ENCODE measurements at regions not wholly inside any gene's neighbourhood (a gene's known extent, or its start where the extent isn't known, plus 50 kb on each side); places are given as distances from the start of the nearest gene placed in this dataset.

DNA sequence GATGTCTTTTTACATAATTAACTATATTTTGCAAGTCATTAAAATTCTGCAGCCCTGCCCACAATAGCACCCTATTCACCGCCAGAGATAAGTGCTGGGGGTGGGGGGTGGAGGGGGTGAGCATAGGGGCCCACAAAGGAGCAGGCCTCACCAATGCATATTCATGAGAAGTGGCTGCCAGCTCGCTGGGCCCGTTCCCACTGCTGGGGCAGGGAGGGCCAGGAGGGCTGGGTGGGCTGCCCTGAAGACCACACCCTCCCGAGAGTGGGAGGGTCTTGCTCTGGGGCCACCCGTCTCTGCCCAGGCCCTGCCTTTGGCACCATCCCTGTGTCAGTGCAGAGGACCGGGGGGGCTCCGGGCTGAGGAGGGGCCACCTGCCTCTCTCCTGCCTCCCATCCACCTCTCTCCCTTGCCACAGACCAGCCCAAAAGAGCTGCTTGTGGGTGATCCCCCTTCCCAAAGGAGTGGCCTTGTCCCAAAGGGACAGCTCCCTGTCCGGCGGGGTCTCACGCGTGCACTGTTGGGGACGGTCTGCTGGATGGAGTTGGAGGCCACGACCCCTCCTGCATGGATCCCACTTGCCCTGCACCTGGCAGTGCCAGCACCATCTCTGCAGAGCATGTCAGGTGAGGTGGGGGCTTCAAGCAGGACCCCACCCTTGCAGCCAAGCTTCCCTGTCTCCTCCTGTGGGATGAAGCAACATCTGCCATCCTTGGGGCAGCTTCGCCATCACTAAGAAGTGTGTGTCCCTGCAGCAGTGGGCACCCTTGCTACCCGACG lies 138.8 kb upstream of the GPC1 start:
- H3K4me3 ChIP-seq (ENCODE audit: low read length), result no peak overlapping the region
- no peak overlapping the region for H3K4me2 ChIP-seq (ENCODE audit: low read length)
- H3K36me3 ChIP-seq (ENCODE audit: control insufficient read depth, low read length), result no peaks in the 10 kb centered on the region
- TF ChIP-seq EZH2phosphoT487 (IDR thresholded peaks at IDR 0.05; ENCODE audit: borderline replicate concordance, low read length), result no peak
- TF ChIP-seq, protein P1, sequence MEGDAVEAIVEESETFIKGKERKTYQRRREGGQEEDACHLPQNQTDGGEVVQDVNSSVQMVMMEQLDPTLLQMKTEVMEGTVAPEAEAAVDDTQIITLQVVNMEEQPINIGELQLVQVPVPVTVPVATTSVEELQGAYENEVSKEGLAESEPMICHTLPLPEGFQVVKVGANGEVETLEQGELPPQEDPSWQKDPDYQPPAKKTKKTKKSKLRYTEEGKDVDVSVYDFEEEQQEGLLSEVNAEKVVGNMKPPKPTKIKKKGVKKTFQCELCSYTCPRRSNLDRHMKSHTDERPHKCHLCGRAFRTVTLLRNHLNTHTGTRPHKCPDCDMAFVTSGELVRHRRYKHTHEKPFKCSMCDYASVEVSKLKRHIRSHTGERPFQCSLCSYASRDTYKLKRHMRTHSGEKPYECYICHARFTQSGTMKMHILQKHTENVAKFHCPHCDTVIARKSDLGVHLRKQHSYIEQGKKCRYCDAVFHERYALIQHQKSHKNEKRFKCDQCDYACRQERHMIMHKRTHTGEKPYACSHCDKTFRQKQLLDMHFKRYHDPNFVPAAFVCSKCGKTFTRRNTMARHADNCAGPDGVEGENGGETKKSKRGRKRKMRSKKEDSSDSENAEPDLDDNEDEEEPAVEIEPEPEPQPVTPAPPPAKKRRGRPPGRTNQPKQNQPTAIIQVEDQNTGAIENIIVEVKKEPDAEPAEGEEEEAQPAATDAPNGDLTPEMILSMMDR (IDR thresholded peaks at IDR 0.05; ENCODE audit: low read depth, low read length, poor library complexity, severe bottlenecking), result no peak
- no peaks in the 10 kb centered on the region for H3F3A ChIP-seq (ENCODE audit: control insufficient read depth, insufficient read depth)
- H4K20me1 ChIP-seq (ENCODE audit: control insufficient read depth, insufficient read depth, low read depth, low read length), result no peaks in the 10 kb centered on the region
- H3K27ac ChIP-seq (ENCODE audit: low read depth, low read length), result no peak overlapping the region
- H3K27me3 ChIP-seq (ENCODE audit: control insufficient read depth, low read length), result no peaks in the 10 kb centered on the region
- H3K9me2 ChIP-seq (replicated peaks; ENCODE audit: control insufficient read depth, low read length), result no peaks in the 10 kb centered on the region
- no peaks in the 10 kb centered on the region for H3K4me1 ChIP-seq (ENCODE audit: control insufficient read depth, low read length)
- H3K9me3 ChIP-seq (ENCODE audit: control insufficient read depth, insufficient read depth, low read length), result no peaks in the 10 kb centered on the region
- H3K79me2 ChIP-seq (ENCODE audit: control insufficient read depth, low read length), result no peaks in the 10 kb centered on the region

- H3K27me3 ChIP-seq (ENCODE audit: control insufficient read depth, low read length), result no peaks in the 10 kb centered on the region
These were observed 138.0 kb upstream of the GPC1 start for GRCh38 chr2:240297256-240298116.

GRCh38 chr2:240298117-240298790 lies 137.2 kb upstream of the GPC1 start:
- H3K79me2 ChIP-seq (ENCODE audit: control insufficient read depth, low read length), result no peaks in the 10 kb centered on the region
- no peaks in the 10 kb centered on the region for H3K27me3 ChIP-seq (ENCODE audit: control insufficient read depth, low read length)
- no peaks in the 10 kb centered on the region for H4K20me1 ChIP-seq (ENCODE audit: control insufficient read depth, insufficient read depth, low read depth, low read length)
- TF ChIP-seq EZH2phosphoT487 (IDR thresholded peaks at IDR 0.05; ENCODE audit: borderline replicate concordance, low read length), result no peak
- TF ChIP-seq, protein P1 (IDR thresholded peaks at IDR 0.05; ENCODE audit: low read depth, low read length, poor library complexity, severe bottlenecking), result no peak
- H3K4me2 ChIP-seq (ENCODE audit: low read length), result no peak overlapping the region
- no peaks in the 10 kb centered on the region for H3K9me3 ChIP-seq (ENCODE audit: control insufficient read depth, insufficient read depth, low read length)
- H3K27ac ChIP-seq (ENCODE audit: low read depth, low read length), result no peak overlapping the region
- H3K4me3 ChIP-seq (ENCODE audit: low read length), result no peak overlapping the region
- H3K36me3 ChIP-seq (ENCODE audit: control insufficient read depth, low read length), result no peaks in the 10 kb centered on the region
- no peaks in the 10 kb centered on the region for H3K4me1 ChIP-seq (ENCODE audit: control insufficient read depth, low read length)
- H3F3A ChIP-seq (ENCODE audit: control insufficient read depth, insufficient read depth), result no peaks in the 10 kb centered on the region
- H3K9me2 ChIP-seq (replicated peaks; ENCODE audit: control insufficient read depth, low read length), result no peaks in the 10 kb centered on the region

More at GRCh38 chr2:240297256-240298116, 138.0 kb upstream of the GPC1 start:
- no peak for TF ChIP-seq EZH2phosphoT487 (IDR thresholded peaks at IDR 0.05; ENCODE audit: borderline replicate concordance, low read length)
- TF ChIP-seq, protein P1 (IDR thresholded peaks at IDR 0.05; ENCODE audit: low read depth, low read length, poor library complexity, severe bottlenecking), result no peak
- no peaks in the 10 kb centered on the region for H3K9me2 ChIP-seq (replicated peaks; ENCODE audit: control insufficient read depth, low read length)
- H4K20me1 ChIP-seq (ENCODE audit: control insufficient read depth, insufficient read depth, low read depth, low read length), result no peaks in the 10 kb centered on the region
- no peak overlapping the region for H3K27ac ChIP-seq (ENCODE audit: low read depth, low read length)
- H3K36me3 ChIP-seq (ENCODE audit: control insufficient read depth, low read length), result no peaks in the 10 kb centered on the region
- H3K4me1 ChIP-seq (ENCODE audit: control insufficient read depth, low read length), result no peaks in the 10 kb centered on the region
- H3K79me2 ChIP-seq (ENCODE audit: control insufficient read depth, low read length), result no peaks in the 10 kb centered on the region
- no peak overlapping the region for H3K4me3 ChIP-seq (ENCODE audit: low read length)
- no peak overlapping the region for H3K4me2 ChIP-seq (ENCODE audit: low read length)
- H3K9me3 ChIP-seq (ENCODE audit: control insufficient read depth, insufficient read depth, low read length), result no peaks in the 10 kb centered on the region
- no peaks in the 10 kb centered on the region for H3F3A ChIP-seq (ENCODE audit: control insufficient read depth, insufficient read depth)

Data from DOHH2 (cell line).